Dedifferentiated amniotic fluid mesenchymal stem cell (primary cell): ENCODE measurements at regions not wholly inside any gene's neighbourhood (a gene's known extent, or its start where the extent isn't known, plus 50 kb on each side); places are given as distances from the start of the nearest gene placed in this dataset.
"Not testable (repeated sequence)": the region's sequence is repeated elsewhere in the genome, so short reads cannot be mapped to it uniquely, and the experiment has no call there.

Source experiments
- DNase-seq: peaks from one replicate; pipeline ENCODE4 v3.0.0-alpha.2; 2016; ENCODE audit errors: extremely low spot score

- no peak for DNase-seq
Observed at GRCh38 chr11:98358551-98358950, 662.2 kb upstream of the CNTN5 start.

DNA sequence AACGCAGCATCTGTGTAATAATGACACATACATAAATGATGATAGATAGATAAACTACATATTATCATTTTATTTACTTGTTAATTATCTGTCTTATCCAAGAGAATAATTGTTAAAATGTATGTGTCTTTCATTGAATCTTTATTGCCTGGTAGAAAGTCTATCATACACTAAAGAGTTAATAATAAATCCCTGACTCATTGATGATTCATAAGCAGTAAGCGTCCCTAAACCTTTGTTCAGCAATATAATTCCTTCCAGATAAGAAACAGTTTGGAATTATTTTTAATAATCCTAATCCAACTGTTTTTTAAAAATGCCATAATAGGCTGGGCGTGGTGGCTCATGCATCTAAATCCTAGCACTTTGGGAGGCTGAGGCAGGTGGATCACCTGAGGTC lies 655.6 kb upstream of the CNTN5 start:
- DNase-seq = no peak

GRCh38 chr11:98365941-98366340 lies 654.8 kb upstream of the CNTN5 start:
- no peak for DNase-seq

- no peak for DNase-seq
Observed at GRCh38 chr11:98390391-98390790, 630.4 kb upstream of the CNTN5 start.

DNA sequence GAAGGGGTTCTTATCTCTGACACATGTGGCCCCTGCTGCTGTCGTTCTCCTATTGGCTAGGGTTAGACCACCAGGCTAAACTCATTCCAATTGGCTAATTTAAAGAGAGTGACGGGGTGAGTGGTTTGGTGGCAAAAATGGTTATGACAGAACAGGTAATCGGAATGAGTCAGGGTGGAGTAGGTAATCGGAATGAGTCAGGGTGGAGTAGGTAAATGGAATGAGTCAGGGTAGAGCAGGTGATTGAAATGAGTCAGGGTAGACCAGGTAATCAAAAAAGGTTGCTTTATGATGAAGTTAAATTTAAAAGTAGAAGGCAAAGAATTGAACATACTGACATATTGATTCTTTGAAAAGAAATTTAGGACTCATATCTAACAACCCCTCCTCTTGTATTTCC lies 626.2 kb upstream of the CNTN5 start:
- not testable (repeated sequence) for DNase-seq

DNA sequence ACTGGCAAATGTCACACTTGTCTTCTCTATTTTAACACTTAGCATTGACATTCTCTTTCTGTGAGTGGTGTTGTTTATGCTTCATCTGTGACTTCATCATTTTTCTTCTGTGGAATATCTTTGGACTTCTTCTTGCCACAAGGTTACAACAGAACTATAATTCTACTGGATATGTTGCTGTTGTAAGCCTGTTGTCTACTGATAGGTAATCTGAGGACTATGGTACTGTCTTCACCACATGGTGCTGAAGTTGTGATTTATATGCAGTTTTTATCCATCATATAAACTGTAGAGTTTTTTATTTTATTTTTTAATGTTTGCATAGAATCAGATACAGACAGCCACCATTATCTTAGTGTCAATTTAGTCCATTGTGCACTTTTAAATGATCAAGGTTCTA lies 622.2 kb upstream of the CNTN5 start:
- no peak for DNase-seq

- DNase-seq = no peak
Observed at GRCh38 chr11:98409069-98409468, 611.7 kb upstream of the CNTN5 start.

DNA sequence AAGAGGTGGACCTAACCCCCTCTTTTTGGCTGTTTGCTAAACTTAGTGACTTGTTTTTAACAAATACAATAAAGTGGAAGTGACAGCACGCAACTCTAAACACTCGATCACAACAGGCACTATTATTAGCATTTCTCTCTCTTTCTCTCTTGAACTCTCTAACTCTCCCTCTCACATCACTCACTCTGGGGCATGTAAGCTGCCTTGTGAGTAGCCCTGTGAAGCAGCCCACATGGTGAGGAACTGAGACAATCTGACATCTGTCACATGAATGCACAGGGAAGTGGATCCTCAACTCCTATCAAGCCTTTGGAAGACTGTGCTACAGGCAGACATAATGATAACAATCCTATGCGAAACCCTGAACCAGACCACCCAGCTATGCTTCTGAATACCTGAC lies 609.0 kb upstream of the CNTN5 start:
- no peak for DNase-seq

GRCh38 chr11:98417256-98417755 lies 603.4 kb upstream of the CNTN5 start:
- no peak for DNase-seq

DNA sequence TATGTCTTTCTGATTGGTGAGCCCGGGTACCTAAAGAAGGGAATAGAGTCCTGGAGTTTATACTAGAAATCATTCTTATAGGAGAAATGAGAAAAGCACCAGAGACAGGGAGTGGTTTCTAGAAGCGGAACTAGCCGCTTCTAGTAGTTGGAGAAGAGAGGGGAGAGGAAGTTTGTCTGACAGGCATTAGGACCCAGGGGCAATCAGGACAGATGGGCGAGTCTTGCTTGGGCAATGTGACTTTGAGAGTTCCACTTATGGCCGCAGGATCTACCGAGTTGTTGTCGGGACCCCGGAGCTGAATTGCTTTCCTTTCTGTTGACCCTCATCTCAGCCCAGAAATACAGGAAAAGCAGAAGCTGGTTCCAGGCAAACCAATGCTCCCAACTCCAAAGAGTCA lies 596.8 kb upstream of the CNTN5 start:
- no peak for DNase-seq

DNA sequence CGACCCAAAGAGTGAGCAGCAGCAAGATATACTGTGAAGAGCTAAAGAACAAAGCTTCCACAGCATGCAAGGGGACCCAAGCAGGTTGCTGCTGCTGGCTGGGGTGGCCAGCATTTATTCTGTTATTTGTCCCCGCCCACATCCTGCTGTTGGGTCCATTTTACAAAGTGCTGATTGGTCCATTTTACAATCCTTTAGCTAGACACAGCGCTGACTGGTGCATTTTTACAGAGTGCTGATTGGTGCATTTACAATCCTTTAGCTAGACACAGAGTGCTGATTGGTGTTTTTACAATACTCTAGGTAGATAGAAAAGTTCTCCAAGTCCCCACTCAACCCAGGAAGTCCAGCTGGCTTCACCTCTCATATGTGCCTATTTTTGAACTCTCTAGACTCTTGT lies 596.0 kb upstream of the CNTN5 start:
- not testable (repeated sequence) for DNase-seq

GRCh38 chr11:98431463-98432359 lies 589.0 kb upstream of the CNTN5 start:
- DNase-seq = no peak

DNA sequence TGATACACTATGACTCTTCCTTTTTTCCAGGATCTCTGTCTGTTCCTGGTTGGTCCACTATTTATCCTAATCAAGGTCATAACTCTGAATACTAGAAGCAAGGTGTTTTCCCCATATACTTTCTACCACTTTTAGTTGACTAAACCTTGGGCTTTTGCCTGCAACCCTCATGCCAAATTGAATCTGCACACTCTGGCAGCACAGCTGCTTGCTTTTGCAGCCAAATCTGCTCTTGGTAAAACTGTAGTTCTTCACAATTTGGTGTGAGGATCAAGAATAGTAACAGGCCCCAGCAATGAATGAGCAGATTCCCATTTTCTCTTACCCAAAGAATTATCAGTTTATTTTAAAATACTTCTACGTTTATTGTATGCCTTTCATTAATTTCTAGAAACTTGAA lies 586.5 kb upstream of the CNTN5 start:
- no peak for DNase-seq

DNA sequence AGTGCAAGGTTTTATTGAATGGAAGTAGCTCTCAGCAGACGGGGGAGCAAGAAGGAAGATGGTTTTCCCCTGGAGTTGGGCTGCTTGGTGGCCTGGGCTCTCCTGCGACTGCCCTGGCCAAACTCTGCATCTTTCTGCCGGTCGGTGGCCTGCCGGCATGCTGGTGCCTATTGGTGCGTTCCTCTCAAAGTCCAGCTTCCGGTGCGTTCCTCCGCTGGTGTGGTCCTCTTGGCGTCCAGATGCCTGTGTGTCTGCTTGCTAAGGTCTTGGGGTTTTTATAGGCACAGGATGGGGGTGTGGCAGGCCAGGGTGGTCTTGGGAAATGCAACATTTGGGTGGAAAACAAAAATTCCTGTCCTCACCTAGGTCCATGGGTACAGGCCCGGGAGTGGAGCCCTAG lies 567.4 kb upstream of the CNTN5 start:
- no peak for DNase-seq

GRCh38 chr11:98455500-98456307 lies 565.0 kb upstream of the CNTN5 start:
- DNase-seq = no peak

GRCh38 chr11:98456308-98456680 lies 564.5 kb upstream of the CNTN5 start:
- no peak for DNase-seq

- no peak for DNase-seq
Observed at GRCh38 chr11:98495016-98495415, 525.7 kb upstream of the CNTN5 start.

GRCh38 chr11:98495601-98496000 lies 525.1 kb upstream of the CNTN5 start:
- DNase-seq = no peak

- no peak for DNase-seq
Observed at GRCh38 chr11:98507208-98507607, 513.5 kb upstream of the CNTN5 start.

- DNase-seq = no peak
Observed at GRCh38 chr11:98512938-98513337, 507.8 kb upstream of the CNTN5 start.

GRCh38 chr11:98531576-98531975 lies 489.2 kb upstream of the CNTN5 start:
- no peak for DNase-seq

DNA sequence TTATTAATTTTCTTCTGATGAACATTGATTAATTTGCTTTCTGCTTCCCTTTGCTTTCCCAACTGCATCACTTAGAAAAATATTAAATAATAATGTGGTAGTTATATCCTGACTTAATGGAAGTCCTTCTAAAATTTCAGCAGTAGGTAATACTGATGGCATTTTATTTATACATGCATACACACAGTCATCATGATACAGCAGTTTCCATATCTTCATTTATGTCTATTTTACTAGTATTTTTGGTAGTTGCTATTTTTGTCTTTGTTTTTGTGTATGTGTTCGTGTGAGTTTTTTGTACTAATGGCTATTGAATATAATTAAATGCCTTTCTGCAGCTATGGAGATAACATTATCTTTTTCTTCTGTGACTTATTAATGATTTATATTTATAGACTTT lies 484.7 kb upstream of the CNTN5 start:
- DNase-seq = no peak

GRCh38 chr11:98538358-98538757 lies 482.4 kb upstream of the CNTN5 start:
- DNase-seq = not testable (repeated sequence)
